NT2/D1 (cell line): ENCODE measurements at regions not wholly inside any gene's neighbourhood (a gene's known extent, or its start where the extent isn't known, plus 50 kb on each side); places are given as distances from the start of the nearest gene placed in this dataset.

Source experiments
- DNase-seq: peaks from one replicate; pipeline ENCODE4 v3.0.0-alpha.2; 2011; ENCODE audit warnings: low read depth, low spot score
- H3K27me3 ChIP-seq: 2 replicates; pipeline ENCODE4 v1.6.0; 2011; ENCODE audit warnings: mild to moderate bottlenecking; ENCODE audit not compliant: insufficient read length, insufficient read depth
- H3K36me3 ChIP-seq: 2 replicates; pipeline ENCODE4 v1.6.1; 2011; ENCODE audit warnings: mild to moderate bottlenecking, low read length, mixed read lengths; ENCODE audit not compliant: insufficient read depth, insufficient read length
- H3K4me1 ChIP-seq: 2 replicates; pipeline ENCODE4 v1.5.1; 2011; ENCODE audit not compliant: insufficient read depth, insufficient read length
- H3K4me3 ChIP-seq: 2 replicates; pipeline ENCODE4 v1.5.1; 2011; ENCODE audit warnings: low read depth; ENCODE audit not compliant: insufficient read length
- H3K9ac ChIP-seq: 2 replicates; pipeline ENCODE4 v1.6.0; 2011; ENCODE audit warnings: low read depth; ENCODE audit not compliant: insufficient read length
- H3K9me3 ChIP-seq: 2 replicates; pipeline ENCODE4 v1.5.1; 2011; ENCODE audit warnings: mild to moderate bottlenecking, low read length; ENCODE audit not compliant: insufficient read depth
- SUZ12 ChIP-seq: IDR thresholded peaks from 2 replicates; pipeline ENCODE4 v1.6.1; 2011; ENCODE audit not compliant: insufficient read length, insufficient read depth; ENCODE audit errors: extremely low read depth
- YY1 ChIP-seq: IDR thresholded peaks from 2 replicates; pipeline ENCODE4 v1.6.1; 2011; ENCODE audit not compliant: insufficient read length, insufficient read depth
- ZNF274 ChIP-seq: IDR thresholded peaks from 2 replicates; pipeline ENCODE4 v1.6.1; 2011; ENCODE audit warnings: mild to moderate bottlenecking, low read depth, low read length

DNA sequence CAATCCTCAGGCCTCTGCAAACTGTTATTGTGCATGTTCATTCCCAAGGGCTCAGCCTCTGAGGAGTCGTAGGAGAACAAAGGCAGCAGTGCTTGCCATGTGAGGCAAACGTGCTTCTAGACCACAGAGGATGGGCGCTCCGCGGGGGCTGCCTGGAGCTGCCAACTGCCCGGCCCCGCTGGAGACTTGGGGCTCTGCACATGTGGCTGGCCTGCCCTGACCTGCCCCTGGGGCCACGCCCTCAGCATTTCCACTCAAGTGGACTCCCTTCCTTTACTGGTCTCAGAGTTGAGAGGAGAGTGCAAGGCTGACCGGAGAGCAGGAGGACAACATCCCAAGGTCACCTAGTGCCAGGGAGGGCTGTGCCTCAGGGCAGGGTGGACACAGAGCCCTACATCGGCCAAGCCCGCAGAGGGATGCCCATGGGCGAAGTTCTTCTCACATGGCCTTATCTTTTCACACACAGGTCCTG lies 222.3 kb upstream of the ZNF32 start:
- Histone ChIP-seq H3K4me3 (no peak overlapping the region), H3K36me3 (no peaks in the 10 kb centered on the region), H3K9me3 (no peaks in the 10 kb centered on the region; the same call in 1 of the 2 replicates), H3K9ac (no peak overlapping the region), H3K4me1 (no peaks in the 10 kb centered on the region), H3K27me3 (no peaks in the 10 kb centered on the region)
- no peak for TF ChIP-seq SUZ12
- no peak for TF ChIP-seq ZNF274
- TF ChIP-seq YY1: no peak
- no peak for DNase-seq

DNA sequence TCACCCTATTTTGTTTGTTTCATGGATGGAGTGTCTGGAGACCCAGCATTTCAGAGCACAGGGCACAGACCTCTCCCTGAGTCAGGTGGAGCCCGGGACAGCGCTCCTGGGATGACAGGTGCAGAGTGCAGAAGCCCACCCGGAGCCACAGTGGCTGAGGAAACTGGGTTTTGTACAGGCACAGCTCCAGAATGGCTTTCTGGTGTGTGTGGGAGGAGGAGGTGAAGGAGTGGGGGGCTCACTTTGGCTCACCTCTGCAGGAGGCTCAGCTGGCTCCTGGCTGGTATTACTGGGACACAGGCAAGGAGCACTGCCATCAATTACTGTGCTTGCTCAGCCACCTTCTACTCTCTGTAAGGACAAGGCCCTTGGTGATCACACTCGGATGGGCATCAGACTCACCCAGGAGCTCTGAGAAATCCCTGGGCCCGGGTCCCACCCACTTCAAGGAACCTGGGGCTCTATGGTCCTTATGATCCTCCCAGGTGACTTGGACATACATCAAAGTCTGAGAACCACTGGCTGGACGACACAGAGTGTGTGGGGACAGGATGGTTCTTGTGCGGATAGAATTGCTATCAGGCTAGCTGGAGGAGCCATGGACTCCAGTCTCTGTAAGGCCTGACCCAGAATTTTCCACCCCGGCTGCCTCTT lies 221.1 kb upstream of the ZNF32 start:
- H3K27me3 ChIP-seq: no peaks in the 10 kb centered on the region
- no peaks in the 10 kb centered on the region for H3K4me1 ChIP-seq
- TF ChIP-seq ZNF274: no peak
- no peak for TF ChIP-seq SUZ12
- TF ChIP-seq YY1: no peak
- no peaks in the 10 kb centered on the region for H3K36me3 ChIP-seq
- no peaks in the 10 kb centered on the region; the same call in 1 of the 2 replicates for H3K9me3 ChIP-seq
- no peak overlapping the region for H3K9ac ChIP-seq
- no peak for DNase-seq
- no peak overlapping the region for H3K4me3 ChIP-seq

DNA sequence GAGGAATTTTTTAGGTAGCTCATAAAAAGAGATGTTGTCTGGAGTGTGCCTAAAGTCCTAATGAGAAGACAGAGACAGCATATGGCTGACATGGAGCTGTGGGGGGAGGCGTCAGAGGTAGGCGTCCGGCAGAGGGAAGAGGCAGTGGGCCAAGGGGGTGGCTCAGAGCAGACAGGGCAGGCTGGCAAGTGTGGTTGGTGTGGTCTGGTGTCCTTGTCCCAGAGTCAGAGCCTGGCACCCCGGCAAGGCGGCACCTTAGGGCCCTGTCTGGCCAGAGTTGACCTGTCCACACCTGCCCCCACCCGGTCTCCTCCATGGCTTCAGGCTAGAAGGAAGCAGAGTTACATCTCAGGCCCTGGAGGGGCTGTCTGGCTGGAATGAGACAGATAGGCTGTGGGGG lies 220.3 kb upstream of the ZNF32 start:
- no peak overlapping the region for H3K9ac ChIP-seq
- H3K9me3 ChIP-seq: no peaks in the 10 kb centered on the region; the same call in 1 of the 2 replicates
- no peak for DNase-seq
- H3K4me3 ChIP-seq: no peak overlapping the region
- TF ChIP-seq SUZ12 (no peak), YY1 (no peak), ZNF274 (no peak)
- H3K4me1 ChIP-seq: peaks cover 6% of the 10 kb centered on the region
- H3K27me3 ChIP-seq: no peaks in the 10 kb centered on the region
- no peaks in the 10 kb centered on the region for H3K36me3 ChIP-seq

DNA sequence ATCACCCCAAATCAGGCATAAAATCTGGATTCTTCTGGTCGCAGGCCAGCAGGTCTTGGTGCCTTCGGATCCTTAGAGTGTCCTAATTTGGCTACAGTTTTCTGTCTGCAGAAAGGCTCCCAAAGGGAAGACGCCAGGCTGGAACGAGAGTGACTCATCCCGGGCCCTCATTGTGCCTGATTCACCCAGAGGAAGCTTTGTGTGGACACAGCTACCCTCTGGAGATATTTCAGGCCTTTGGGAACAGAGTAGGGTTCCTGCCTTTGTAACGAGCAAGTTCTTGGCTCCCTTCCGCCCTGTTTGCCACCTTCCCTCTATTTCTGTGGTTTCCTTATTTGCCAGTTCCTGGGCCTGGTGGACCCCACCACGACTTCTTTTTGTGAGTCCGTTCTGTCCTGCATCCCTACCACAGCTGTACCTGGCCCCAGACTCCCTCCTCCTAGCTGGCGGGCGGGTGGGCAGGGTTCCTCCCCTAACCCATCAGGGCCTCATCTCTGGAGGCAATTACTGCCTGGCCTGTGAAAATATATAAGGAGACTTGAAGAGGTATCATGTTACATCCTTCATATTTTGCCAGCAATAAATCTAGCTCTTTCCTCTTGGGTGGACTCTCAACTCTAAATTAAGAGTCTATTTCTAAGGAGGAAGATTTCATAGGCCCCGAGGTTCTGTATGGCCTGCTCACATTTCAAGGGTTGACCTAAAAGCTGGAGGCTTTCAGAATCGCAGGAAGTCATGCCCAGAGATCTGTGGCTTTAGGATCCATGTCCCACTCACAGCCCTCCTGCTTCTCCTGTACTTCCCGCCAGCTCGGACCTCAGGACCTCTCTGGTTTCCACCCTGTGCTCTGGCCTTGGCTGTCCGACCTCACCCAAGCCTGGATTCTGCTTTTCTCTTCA lies 219.2 kb upstream of the ZNF32 start:
- no peaks in the 10 kb centered on the region for H3K27me3 ChIP-seq
- H3K9ac ChIP-seq: no peak overlapping the region
- TF ChIP-seq ZNF274: no peak
- no peak for TF ChIP-seq SUZ12
- no peak for TF ChIP-seq YY1
- peaks cover 6% of the 10 kb centered on the region for H3K4me1 ChIP-seq
- H3K9me3 ChIP-seq: no peaks in the 10 kb centered on the region; the same call in 1 of the 2 replicates
- no peak for DNase-seq
- H3K36me3 ChIP-seq: no peaks in the 10 kb centered on the region
- no peak overlapping the region for H3K4me3 ChIP-seq

DNA sequence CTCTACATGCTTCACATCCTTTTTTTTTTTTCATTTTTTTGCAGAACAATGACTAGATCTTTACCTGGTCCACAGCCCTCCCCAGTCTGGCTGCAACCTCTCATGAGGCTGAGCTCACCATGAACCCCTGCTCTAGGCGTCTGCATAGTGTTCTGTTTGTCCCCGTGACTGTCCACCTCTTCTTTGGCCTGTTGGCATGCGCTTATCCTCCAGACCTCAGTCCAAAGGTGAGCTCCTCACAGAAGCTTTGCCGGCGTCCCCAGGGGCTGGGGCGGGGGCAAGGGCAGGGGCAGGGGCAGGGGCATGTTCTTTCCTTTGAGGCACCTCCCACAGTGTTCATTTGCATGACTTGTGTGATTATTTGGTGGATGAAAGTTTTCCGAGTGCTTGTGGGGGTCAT lies 218.4 kb upstream of the ZNF32 start:
- H3K9me3 ChIP-seq: no peaks in the 10 kb centered on the region
- no peaks in the 10 kb centered on the region for H3K36me3 ChIP-seq
- peaks cover 6% of the 10 kb centered on the region for H3K4me1 ChIP-seq
- no peak overlapping the region for H3K4me3 ChIP-seq
- TF ChIP-seq SUZ12 (no peak), ZNF274 (no peak), YY1 (no peak)
- no peaks in the 10 kb centered on the region for H3K27me3 ChIP-seq
- DNase-seq: no peak
- no peak overlapping the region for H3K9ac ChIP-seq

DNA sequence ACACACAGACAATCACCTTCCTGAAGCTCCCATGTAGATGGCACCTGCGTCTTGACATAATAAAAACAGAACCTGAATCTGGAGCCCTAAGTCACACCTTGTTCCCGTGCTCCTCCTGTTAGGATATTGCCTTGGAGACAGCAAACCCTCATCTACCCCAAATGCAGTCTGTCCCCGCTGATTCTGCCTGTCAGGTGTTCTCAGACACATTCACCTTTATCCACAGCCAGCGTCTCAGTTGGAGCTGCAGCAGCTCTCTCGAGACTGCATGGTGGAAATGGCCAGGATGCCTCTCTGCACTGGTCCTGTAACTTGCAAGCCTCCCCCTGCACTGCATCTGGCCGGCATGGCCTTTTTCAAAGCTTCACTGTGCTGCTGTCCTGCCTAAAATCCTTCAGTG lies 218.0 kb upstream of the ZNF32 start:
- DNase-seq: no peak
- Histone ChIP-seq H3K27me3 (no peaks in the 10 kb centered on the region), H3K9ac (no peak overlapping the region), H3K4me1 (peaks cover 6% of the 10 kb centered on the region), H3K4me3 (no peak overlapping the region), H3K36me3 (no peaks in the 10 kb centered on the region), H3K9me3 (no peaks in the 10 kb centered on the region)
- TF ChIP-seq ZNF274: no peak

DNA sequence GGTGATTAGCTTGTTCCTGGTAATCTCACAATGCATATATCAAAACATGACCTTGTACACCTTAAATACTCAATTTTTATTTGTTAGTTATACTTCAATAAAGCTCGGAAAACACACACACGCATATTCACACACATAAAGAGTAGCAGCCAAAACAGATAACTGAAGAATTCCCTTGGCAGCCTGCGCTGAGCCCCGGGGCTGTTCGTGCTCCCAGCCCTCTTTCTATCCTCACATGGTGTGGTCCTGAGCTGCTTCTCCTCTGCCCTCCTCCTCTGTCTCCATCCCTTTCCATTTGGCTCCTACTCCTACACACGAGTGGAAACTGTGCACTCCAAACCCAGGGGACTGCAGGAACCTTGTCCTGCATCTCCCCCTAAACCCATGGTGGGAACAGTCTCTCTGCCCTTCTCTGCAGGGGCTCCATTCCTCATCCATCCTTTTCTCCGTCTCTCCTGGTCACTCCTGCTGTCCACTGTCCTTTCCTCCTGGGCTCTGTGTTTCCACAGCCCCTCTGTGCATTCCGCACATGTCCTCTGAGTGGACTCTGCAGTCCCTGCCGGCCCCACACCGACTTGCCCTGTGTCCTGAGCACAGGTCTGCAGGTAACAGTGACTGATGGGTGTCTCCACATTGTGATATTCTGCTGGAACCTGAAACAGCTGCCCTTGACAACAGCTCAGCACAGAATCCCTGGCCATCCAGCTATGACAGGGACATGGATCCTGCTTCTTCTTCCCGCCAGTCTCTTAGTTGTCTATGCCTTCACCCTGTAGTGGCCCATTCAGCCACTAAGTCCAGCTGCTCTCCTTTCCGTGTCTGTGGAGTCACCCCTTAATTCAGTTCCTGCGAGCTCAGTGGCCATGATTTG lies 216.8 kb upstream of the ZNF32 start:
- H3K9ac ChIP-seq: no peak overlapping the region
- no peaks in the 10 kb centered on the region for H3K9me3 ChIP-seq
- no peaks in the 10 kb centered on the region for H3K27me3 ChIP-seq
- TF ChIP-seq ZNF274: no peak
- no peak for TF ChIP-seq YY1
- TF ChIP-seq SUZ12: no peak
- H3K4me3 ChIP-seq: no peak overlapping the region
- no peak for DNase-seq
- H3K4me1 ChIP-seq: peaks cover 6% of the 10 kb centered on the region
- H3K36me3 ChIP-seq: no peaks in the 10 kb centered on the region
